H9 (cell line): ENCODE measurements at regions not wholly inside any gene's neighbourhood (a gene's known extent, or its start where the extent isn't known, plus 50 kb on each side); places are given as distances from the start of the nearest gene placed in this dataset.

ENCODE experiments used
- DNase-seq: peaks from one replicate; pipeline ENCODE4 v3.0.0-alpha.2; 2017
- H2AFZ ChIP-seq: one replicate; pipeline ENCODE4 v1.6.1; 2013; ENCODE audit warnings: mild to moderate bottlenecking, low read length, control low read depth, moderate library complexity
- H2AK5ac ChIP-seq: 2 replicates; pipeline ENCODE4 v1.6.1; 2013; ENCODE audit warnings: low read length, control low read depth, mixed read lengths; ENCODE audit not compliant: insufficient read length
- H2BK120ac ChIP-seq: one replicate; pipeline ENCODE4 v1.6.1; 2013; ENCODE audit warnings: low read depth, mild to moderate bottlenecking, low read length, control low read depth, inconsistent platforms; ENCODE audit not compliant: poor library complexity, severe bottlenecking
- H2BK12ac ChIP-seq: 2 replicates; pipeline ENCODE4 v1.6.1; 2013; ENCODE audit warnings: low read length, control low read depth, mixed read lengths, low read depth; ENCODE audit not compliant: insufficient read length
- H2BK15ac ChIP-seq: 2 replicates; pipeline ENCODE4 v1.6.1; 2013; ENCODE audit warnings: low read depth, low read length, control low read depth
- H2BK20ac ChIP-seq: one replicate; pipeline ENCODE4 v1.6.1; 2013; ENCODE audit warnings: low read depth, mild to moderate bottlenecking, low read length, control low read depth, inconsistent platforms; ENCODE audit not compliant: poor library complexity, severe bottlenecking
- H2BK5ac ChIP-seq: 2 replicates; pipeline ENCODE4 v1.6.1; 2013; ENCODE audit warnings: low read length, control low read depth, mixed read lengths; ENCODE audit not compliant: insufficient read length
- H3K14ac ChIP-seq: 2 replicates; pipeline ENCODE4 v1.6.1; 2013; ENCODE audit warnings: low read length, control low read depth; ENCODE audit not compliant: insufficient read depth
- H3K18ac ChIP-seq: 2 replicates; pipeline ENCODE4 v1.6.1; 2013; ENCODE audit warnings: low read depth, mild to moderate bottlenecking, mixed read lengths, low read length, control low read depth; ENCODE audit not compliant: insufficient read length
- H3K23ac ChIP-seq: 2 replicates; pipeline ENCODE4 v1.6.1; 2013; ENCODE audit warnings: low read length, control low read depth, mixed read lengths, low read depth; ENCODE audit not compliant: insufficient read length
- H3K23me2 ChIP-seq: 2 replicates; pipeline ENCODE4 v1.6.1; 2013; ENCODE audit warnings: low read depth, mild to moderate bottlenecking, mixed read lengths, low read length, control low read depth; ENCODE audit not compliant: insufficient read length, poor library complexity, severe bottlenecking
- H3K27ac ChIP-seq: 2 replicates; pipeline ENCODE4 v1.5.1; 2013; ENCODE audit warnings: low read length, control low read depth, mixed read lengths, low read depth; ENCODE audit not compliant: insufficient read length
- H3K27me3 ChIP-seq: 2 replicates; pipeline ENCODE4 v1.6.1; 2013; ENCODE audit warnings: low read length, control low read depth, inconsistent platforms; ENCODE audit not compliant: insufficient read depth
- H3K4ac ChIP-seq: 2 replicates; pipeline ENCODE4 v1.6.1; 2013; ENCODE audit warnings: low read depth, mild to moderate bottlenecking, control low read depth, inconsistent platforms, low read length, moderate library complexity
- H3K4me1 ChIP-seq: 2 replicates; pipeline ENCODE4 v1.6.1; 2013; ENCODE audit warnings: low read length, control low read depth, inconsistent platforms; ENCODE audit not compliant: insufficient read depth
- H3K4me2 ChIP-seq: 2 replicates; pipeline ENCODE4 v1.6.1; 2013; ENCODE audit warnings: low read length, control low read depth, mixed read lengths; ENCODE audit not compliant: insufficient read length, insufficient read depth
- H3K56ac ChIP-seq: 2 replicates; pipeline ENCODE4 v1.6.1; 2013; ENCODE audit warnings: low read depth, mild to moderate bottlenecking, mixed read lengths, low read length, control low read depth; ENCODE audit not compliant: insufficient read length
- H3K79me1 ChIP-seq: 2 replicates; pipeline ENCODE4 v1.6.1; 2013; ENCODE audit warnings: low read depth, mild to moderate bottlenecking, moderate library complexity, low read length, control low read depth, inconsistent platforms; ENCODE audit not compliant: insufficient read depth, poor library complexity, severe bottlenecking
- H3K79me2 ChIP-seq: 2 replicates; pipeline ENCODE4 v1.6.1; 2013; ENCODE audit warnings: low read length, control low read depth, inconsistent platforms; ENCODE audit not compliant: insufficient read depth
- H3K9ac ChIP-seq: 2 replicates; pipeline ENCODE4 v1.6.1; 2013; ENCODE audit warnings: low read length, control low read depth, mixed read lengths; ENCODE audit not compliant: insufficient read length; ENCODE audit errors: extremely low read depth
- H3K9me3 ChIP-seq: one replicate; pipeline ENCODE4 v1.6.1; 2013; ENCODE audit warnings: low read depth, low read length, inconsistent platforms; ENCODE audit not compliant: control insufficient read depth
- H3T11ph ChIP-seq: one replicate; pipeline ENCODE4 v1.6.1; 2013; ENCODE audit warnings: mild to moderate bottlenecking, low read length, control low read depth, inconsistent platforms
- H4K20me1 ChIP-seq: one replicate; pipeline ENCODE4 v1.6.1; 2013; ENCODE audit not compliant: control insufficient read depth, insufficient read length, insufficient read depth
- H4K5ac ChIP-seq: 2 replicates; pipeline ENCODE4 v1.6.1; 2013; ENCODE audit warnings: low read depth, mild to moderate bottlenecking, mixed read lengths, low read length, control low read depth; ENCODE audit not compliant: insufficient read length
- H4K8ac ChIP-seq: replicated peaks from 2 replicates; pipeline ENCODE4 v1.6.1; 2013; ENCODE audit warnings: low read length, control low read depth, mixed read lengths, low read depth; ENCODE audit not compliant: insufficient read length
- H4K91ac ChIP-seq: 2 replicates; pipeline ENCODE4 v1.6.1; 2013; ENCODE audit warnings: low read depth, mild to moderate bottlenecking, moderate library complexity, mixed read lengths, low read length, control low read depth; ENCODE audit not compliant: insufficient read length
- H3K27ac Mint-ChIP-seq, 3 experiments: 2 replicates in 2 of 3; 3 replicates in 1 of 3; pipeline ENCODE4 v1.8.0; 2020 to 2021; ENCODE audit warnings: mixed read lengths in 3 of 3, mild to moderate bottlenecking in 1 of 3, moderate library complexity in 1 of 3
- H3K27me3 Mint-ChIP-seq: 2 replicates; pipeline ENCODE4 v1.8.0; 2021; ENCODE audit warnings: low read depth, mild to moderate bottlenecking, moderate library complexity, mixed read lengths
- H3K36me3 Mint-ChIP-seq, 3 experiments: 2 replicates in 2 of 3; 3 replicates in 1 of 3; pipeline ENCODE4 v1.8.0; 2020 to 2021; ENCODE audit warnings: low read depth in 3 of 3, mixed read lengths in 3 of 3; ENCODE audit not compliant: insufficient read depth in 1 of 3
- H3K4me1 Mint-ChIP-seq, 2 experiments: 2 replicates each; pipeline ENCODE4 v1.8.0; 2020; ENCODE audit warnings: mixed read lengths in 2 of 2
- H3K4me3 Mint-ChIP-seq, 2 experiments: 2 replicates in 1 of 2; 3 replicates in 1 of 2; pipeline ENCODE4 v1.8.0; 2020 to 2021; ENCODE audit warnings: mild to moderate bottlenecking in 2 of 2, mixed read lengths in 2 of 2, moderate library complexity in 1 of 2
- H3K9me3 Mint-ChIP-seq, 2 experiments: 2 replicates in 1 of 2; 3 replicates in 1 of 2; pipeline ENCODE4 v1.8.0; 2020; ENCODE audit warnings: mild to moderate bottlenecking in 2 of 2, mixed read lengths in 2 of 2, moderate library complexity in 1 of 2
- CTCF ChIP-seq: fragments of 200-600 bp; sonication (generic); conservative IDR thresholded peaks from 3 replicates; pipeline ENCODE4 v1.8.0; 2021; ENCODE audit warnings: antibody characterized with exemption, mild to moderate bottlenecking
- WGBS: extraction: QIAGEN DNeasy Blood & Tissue Kit; methylation state at CpG from one replicate; pipeline ENCODE4 v1.1.7; 2013; ENCODE audit warnings: missing lambda C conversion rate, low lambda C conversion rate, mixed read lengths; ENCODE audit not compliant: insufficient read length; ENCODE audit errors: extremely low coverage; 5-methylcytosine and 5-hydroxymethylcytosine counted together

- no peak overlapping the region for H2AFZ ChIP-seq
- no peak for TF ChIP-seq CTCF
- H3K23me2 ChIP-seq, result no peaks in the 10 kb centered on the region
- Mint-ChIP-seq H3K9me3 (peaks cover 3 to 4% of the 10 kb centered on the region in 2 experiments; a peak in 1 of 5 replicates), H3K4me3 (no peak overlapping the region), H3K27me3 (no peaks in the 10 kb centered on the region), H3K27ac (no peak overlapping the region), H3K4me1 (no peaks in the 10 kb centered on the region), H3K36me3 (peaks cover 0 to 12% (median 0%) of the 10 kb centered on the region in 3 experiments; a peak in 3 of 7 replicates)
- no peaks in the 10 kb centered on the region for H3K27me3 ChIP-seq
- no peaks in the 10 kb centered on the region for H3K79me1 ChIP-seq
- no peak overlapping the region for H3K14ac ChIP-seq
- no peaks in the 10 kb centered on the region for H4K20me1 ChIP-seq
- no peaks in the 10 kb centered on the region for H3K9me3 ChIP-seq
- no peak overlapping the region for H4K5ac ChIP-seq
- H2BK5ac ChIP-seq, result no peak overlapping the region
- H2BK20ac ChIP-seq, result no peak overlapping the region
- no CpG with 5 or more reads among the region's 2 CpGs for WGBS
- no peak overlapping the region for H3K23ac ChIP-seq
- no peak overlapping the region for H3K9ac ChIP-seq
- H3K27ac ChIP-seq, result no peak overlapping the region
- no peak overlapping the region for H2BK120ac ChIP-seq
- no peak overlapping the region for H2AK5ac ChIP-seq
- H3K56ac ChIP-seq, result no peak overlapping the region
- no peak overlapping the region for H3K18ac ChIP-seq
- no peak overlapping the region for H3K4me2 ChIP-seq
- no peaks in the 10 kb centered on the region for H3K79me2 ChIP-seq
- H3K4ac ChIP-seq, result no peak overlapping the region
- no peak overlapping the region for H4K91ac ChIP-seq
- H4K8ac ChIP-seq, result no peak overlapping the region
- H2BK12ac ChIP-seq, result no peak overlapping the region
- no peak for DNase-seq
- H2BK15ac ChIP-seq, result no peak overlapping the region
- H3T11ph ChIP-seq, result no peak overlapping the region
- no peaks in the 10 kb centered on the region for H3K4me1 ChIP-seq
Measured at GRCh38 chr1:208513799-208514198, 269.6 kb upstream of the PLXNA2 start.
